ENCODE measurements at regions not wholly inside any gene's neighbourhood (a gene's known extent, or its start where the extent isn't known, plus 50 kb on each side); places are given as distances from the start of the nearest gene placed in this dataset.

DNA sequence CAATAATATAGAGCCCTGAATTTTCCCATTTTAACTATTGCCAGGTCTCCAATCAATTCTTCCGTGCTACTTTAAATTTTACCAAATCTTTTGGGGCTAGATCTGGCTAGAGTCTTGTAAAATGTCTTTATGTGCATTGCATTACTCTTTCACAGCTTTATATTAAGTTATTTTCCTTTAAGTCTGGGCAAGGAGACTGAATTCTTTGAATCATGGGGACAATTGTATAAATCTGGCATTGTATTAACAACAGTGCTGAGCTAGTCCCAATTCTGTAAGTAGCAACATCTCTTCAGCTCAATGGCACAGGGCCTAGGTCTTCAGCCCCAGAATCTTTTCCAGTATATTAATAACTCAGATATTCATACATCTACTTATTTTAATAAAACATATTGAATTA, 1080.4 kb upstream of the INTU start:
- Histone ChIP-seq H2AFZ (ENCODE audit: insufficient read depth, low read depth, low read length, poor library complexity, severe bottlenecking) (no peak overlapping the region), H3K79me2 (ENCODE audit: control insufficient read depth, insufficient read depth, low read length) (no peaks in the 10 kb centered on the region), H3K36me3 (replicated peaks in 1 of 2; ENCODE audit: control extremely low read depth in 1 of 2, control insufficient read depth in 1 of 2, extremely low read depth in 1 of 2, insufficient read depth in 2 of 2, low read length in 1 of 2) (no peaks in the 10 kb centered on the region), H3K4me3 (ENCODE audit: control extremely low read depth in 1 of 5, extremely low read depth in 1 of 5, insufficient read depth in 1 of 5, low read depth in 2 of 5, low read length in 4 of 5) (no peak overlapping the region), H4K20me1 (ENCODE audit: control insufficient read depth, insufficient read depth, low read length, poor library complexity, severe bottlenecking) (no peaks in the 10 kb centered on the region), H3K27ac (ENCODE audit: low read length in 2 of 2) (no peak overlapping the region), H3K4me1 (ENCODE audit: control insufficient read depth in 2 of 2, insufficient read depth in 2 of 2, low read length in 2 of 2) (no peaks in the 10 kb centered on the region), H3K9ac (ENCODE audit: low read length) (no peak overlapping the region), H3K27me3 (replicated peaks in 1 of 4; ENCODE audit: control extremely low read depth in 1 of 4, control insufficient read depth in 3 of 4, insufficient read depth in 4 of 4, low read length in 3 of 4) (no peaks in the 10 kb centered on the region), H3K4me2 (replicated peaks; ENCODE audit: low read depth, low read length, poor library complexity, severe bottlenecking) (no peak overlapping the region), H3K9me3 (ENCODE audit: control extremely low read depth in 1 of 3, control insufficient read depth in 2 of 3, insufficient read depth in 1 of 3, low read length in 2 of 3) (no peaks in the 10 kb centered on the region)
- DNase-seq (no peak), ATAC-seq (ENCODE audit: low read depth) (no peak)
- Mint-ChIP-seq H3K27ac (no peak overlapping the region), H3K4me3 (no peak overlapping the region), H3K4me1 (no peaks in the 10 kb centered on the region), H3K9me3 (ENCODE audit: insufficient read depth) (no peaks in the 10 kb centered on the region), H3K27me3 (no peaks in the 10 kb centered on the region)
- WGBS (ENCODE audit: insufficient coverage) = no CpG with 5 or more reads among the region's 1 CpG
- TF ChIP-seq EZH2 (IDR thresholded peaks at IDR 0.05; ENCODE audit: borderline replicate concordance, insufficient read depth, low read depth, low read length, poor library complexity, severe bottlenecking) = no peak
- TF ChIP-seq, protein P1, sequence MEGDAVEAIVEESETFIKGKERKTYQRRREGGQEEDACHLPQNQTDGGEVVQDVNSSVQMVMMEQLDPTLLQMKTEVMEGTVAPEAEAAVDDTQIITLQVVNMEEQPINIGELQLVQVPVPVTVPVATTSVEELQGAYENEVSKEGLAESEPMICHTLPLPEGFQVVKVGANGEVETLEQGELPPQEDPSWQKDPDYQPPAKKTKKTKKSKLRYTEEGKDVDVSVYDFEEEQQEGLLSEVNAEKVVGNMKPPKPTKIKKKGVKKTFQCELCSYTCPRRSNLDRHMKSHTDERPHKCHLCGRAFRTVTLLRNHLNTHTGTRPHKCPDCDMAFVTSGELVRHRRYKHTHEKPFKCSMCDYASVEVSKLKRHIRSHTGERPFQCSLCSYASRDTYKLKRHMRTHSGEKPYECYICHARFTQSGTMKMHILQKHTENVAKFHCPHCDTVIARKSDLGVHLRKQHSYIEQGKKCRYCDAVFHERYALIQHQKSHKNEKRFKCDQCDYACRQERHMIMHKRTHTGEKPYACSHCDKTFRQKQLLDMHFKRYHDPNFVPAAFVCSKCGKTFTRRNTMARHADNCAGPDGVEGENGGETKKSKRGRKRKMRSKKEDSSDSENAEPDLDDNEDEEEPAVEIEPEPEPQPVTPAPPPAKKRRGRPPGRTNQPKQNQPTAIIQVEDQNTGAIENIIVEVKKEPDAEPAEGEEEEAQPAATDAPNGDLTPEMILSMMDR (IDR thresholded peaks at IDR 0.05) = no peak
- intact Hi-C loops (cut with micrococcal nuclease) = no loop called here
- POLR2A ChIA-PET = no interaction called here
- CTCF ChIA-PET = no interaction called here

GRCh38 chr4:126553248-126553647, 1079.5 kb upstream of the INTU start:
- ChIA-PET POLR2A (no interaction called here), CTCF (no interaction called here)
- no peaks in the 10 kb centered on the region for H4K20me1 ChIP-seq (ENCODE audit: control insufficient read depth, insufficient read depth, low read length, poor library complexity, severe bottlenecking)
- no peak overlapping the region for H3K4me3 ChIP-seq (ENCODE audit: control extremely low read depth in 1 of 5, extremely low read depth in 1 of 5, insufficient read depth in 1 of 5, low read depth in 2 of 5, low read length in 4 of 5)
- ATAC-seq (ENCODE audit: low read depth) (no peak), DNase-seq (no peak)
- no peaks in the 10 kb centered on the region for H3K4me1 Mint-ChIP-seq
- H3K9ac ChIP-seq (ENCODE audit: low read length) = no peak overlapping the region
- H3K27me3 Mint-ChIP-seq = no peaks in the 10 kb centered on the region
- H3K4me1 ChIP-seq (ENCODE audit: control insufficient read depth in 2 of 2, insufficient read depth in 2 of 2, low read length in 2 of 2) = no peaks in the 10 kb centered on the region
- no peak overlapping the region for H3K27ac Mint-ChIP-seq
- intact Hi-C loops (cut with micrococcal nuclease) = no loop called here
- no peaks in the 10 kb centered on the region for H3K36me3 ChIP-seq (replicated peaks in 1 of 2; ENCODE audit: control extremely low read depth in 1 of 2, control insufficient read depth in 1 of 2, extremely low read depth in 1 of 2, insufficient read depth in 2 of 2, low read length in 1 of 2)
- TF ChIP-seq, protein P1 (IDR thresholded peaks at IDR 0.05) = no peak
- TF ChIP-seq EZH2 (IDR thresholded peaks at IDR 0.05; ENCODE audit: borderline replicate concordance, insufficient read depth, low read depth, low read length, poor library complexity, severe bottlenecking) = no peak
- H3K4me2 ChIP-seq (replicated peaks; ENCODE audit: low read depth, low read length, poor library complexity, severe bottlenecking) = no peak overlapping the region
- no peaks in the 10 kb centered on the region for H3K9me3 Mint-ChIP-seq (ENCODE audit: insufficient read depth)
- no peaks in the 10 kb centered on the region for H3K9me3 ChIP-seq (ENCODE audit: control extremely low read depth in 1 of 3, control insufficient read depth in 2 of 3, insufficient read depth in 1 of 3, low read length in 2 of 3)
- H3K79me2 ChIP-seq (ENCODE audit: control insufficient read depth, insufficient read depth, low read length) = no peaks in the 10 kb centered on the region
- H3K27ac ChIP-seq (ENCODE audit: low read length in 2 of 2) = no peak overlapping the region
- H3K27me3 ChIP-seq (replicated peaks in 1 of 4; ENCODE audit: control extremely low read depth in 1 of 4, control insufficient read depth in 3 of 4, insufficient read depth in 4 of 4, low read length in 3 of 4) = no peaks in the 10 kb centered on the region
- WGBS (ENCODE audit: insufficient coverage) = 60% methylated on average over 1 of the region's 2 CpGs
- H2AFZ ChIP-seq (ENCODE audit: insufficient read depth, low read depth, low read length, poor library complexity, severe bottlenecking) = no peak overlapping the region
- H3K4me3 Mint-ChIP-seq = no peak overlapping the region

Data from B cell (primary cell).